Activated T-cell treated with anti-CD3 and anti-CD28 coated beads, Interleukin-2, amount 50 U/mL, for 72 hours (primary cell): ENCODE measurements at regions not wholly inside any gene's neighbourhood (a gene's known extent, or its start where the extent isn't known, plus 50 kb on each side); places are given as distances from the start of the nearest gene placed in this dataset.
"Not testable (repeated sequence)": the region's sequence is repeated elsewhere in the genome, so short reads cannot be mapped to it uniquely, and the experiment has no call there.

Source experiments
- ATAC-seq, 2 donors: fragments of 150-1000 bp; cut with Tn5 transposase; replicated peaks in 1 of 2; 2 replicates each; pipeline ENCODE4 v1.10.0; 2021; ENCODE audit warnings: moderate library complexity in 2 of 2, mild to moderate bottlenecking in 1 of 2
- DNase-seq, 2 donors: peaks; one replicate each; pipeline ENCODE4 v3.0.0; 2021 to 2022; ENCODE audit warnings: mixed read lengths in 1 of 2
- H3K27ac Mint-ChIP-seq: one replicate; pipeline ENCODE4 v1.8.0; 2022; ENCODE audit warnings: mild to moderate bottlenecking, moderate library complexity, mixed read lengths
- H3K27me3 Mint-ChIP-seq: one replicate; pipeline ENCODE4 v1.8.0; 2022; ENCODE audit warnings: low read depth, mixed read lengths
- H3K36me3 Mint-ChIP-seq, 2 donors: one replicate each; pipeline ENCODE4 v1.8.0; 2022; ENCODE audit warnings: mixed read lengths in 2 of 2, mild to moderate bottlenecking in 1 of 2; ENCODE audit not compliant: insufficient read depth in 2 of 2
- H3K4me1 Mint-ChIP-seq: one replicate; pipeline ENCODE4 v1.8.0; 2022; ENCODE audit warnings: low read depth, mixed read lengths
- H3K4me3 Mint-ChIP-seq, 2 donors: one replicate each; pipeline ENCODE4 v1.8.0; 2022; ENCODE audit warnings: mild to moderate bottlenecking in 2 of 2, mixed read lengths in 2 of 2, moderate library complexity in 2 of 2
- H3K9me3 Mint-ChIP-seq, 2 donors: one replicate each; pipeline ENCODE4 v1.8.0; 2022; ENCODE audit warnings: mixed read lengths in 2 of 2

- Mint-ChIP-seq H3K4me3 (no peak overlapping the region), H3K36me3 (peaks cover 3 to 8% of the 10 kb centered on the region in 2 donors), H3K4me1 (peaks cover 24% of the 10 kb centered on the region), H3K27me3 (peaks cover 42% of the 10 kb centered on the region), H3K9me3 (peaks cover 0 to 3% of the 10 kb centered on the region in 2 donors), H3K27ac (no peak overlapping the region)
- DNase-seq (no peak), ATAC-seq (no peak)
Observed at GRCh38 chr15:98546329-98546728, 102.0 kb upstream of the IGF1R start.

- H3K4me1 Mint-ChIP-seq = peaks cover 24% of the 10 kb centered on the region
- ATAC-seq = no peak
- DNase-seq = no peak
- peaks cover 3 to 8% of the 10 kb centered on the region in 2 donors for H3K36me3 Mint-ChIP-seq
- peaks cover 42% of the 10 kb centered on the region for H3K27me3 Mint-ChIP-seq
- H3K9me3 Mint-ChIP-seq = peaks cover 0 to 3% of the 10 kb centered on the region in 2 donors
- H3K27ac Mint-ChIP-seq = no peak overlapping the region
- H3K4me3 Mint-ChIP-seq = peak overlapping the region; percentile 81 to 90
Observed at GRCh38 chr15:98547275-98547674, 101.1 kb upstream of the IGF1R start.

- Mint-ChIP-seq H3K27me3 (peaks cover 42% of the 10 kb centered on the region), H3K36me3 (peaks cover 3 to 8% of the 10 kb centered on the region in 2 donors), H3K9me3 (peaks cover 0 to 3% of the 10 kb centered on the region in 2 donors), H3K4me3 (peak overlapping the region; percentile 81 to 90), H3K4me1 (peaks cover 24% of the 10 kb centered on the region), H3K27ac (peak overlapping the region; percentile 38)
- DNase-seq = no peak
- ATAC-seq = peak; percentile 57 to 61
Observed at GRCh38 chr15:98547741-98548138, 100.6 kb upstream of the IGF1R start.

- H3K36me3 Mint-ChIP-seq = peaks cover 3 to 8% of the 10 kb centered on the region in 2 donors
- ATAC-seq (peak; percentile 96 to 97), DNase-seq (peak; percentile 68 to 79)
- H3K27me3 Mint-ChIP-seq = peaks cover 42% of the 10 kb centered on the region
- H3K27ac Mint-ChIP-seq = peak overlapping the region; percentile 38
- H3K9me3 Mint-ChIP-seq = peaks cover 0 to 3% of the 10 kb centered on the region in 2 donors
- H3K4me3 Mint-ChIP-seq = peak overlapping the region; percentile 81 to 90
- H3K4me1 Mint-ChIP-seq = peaks cover 24% of the 10 kb centered on the region
Observed at GRCh38 chr15:98548139-98548971, 100.0 kb upstream of the IGF1R start.

- DNase-seq (no peak), ATAC-seq (no peak)
- Mint-ChIP-seq H3K27me3 (peaks cover 42% of the 10 kb centered on the region), H3K36me3 (peaks cover 3 to 8% of the 10 kb centered on the region in 2 donors), H3K4me3 (peak overlapping the region; percentile 81 to 90), H3K4me1 (peaks cover 24% of the 10 kb centered on the region), H3K27ac (no peak overlapping the region), H3K9me3 (peaks cover 0 to 3% of the 10 kb centered on the region in 2 donors)
Observed at GRCh38 chr15:98549003-98549402, 99.3 kb upstream of the IGF1R start.

- H3K27ac Mint-ChIP-seq = no peak overlapping the region
- ATAC-seq (no peak), DNase-seq (no peak)
- no peak overlapping the region for H3K4me3 Mint-ChIP-seq
- H3K4me1 Mint-ChIP-seq = peaks cover 24% of the 10 kb centered on the region
- peaks cover 3 to 8% of the 10 kb centered on the region in 2 donors for H3K36me3 Mint-ChIP-seq
- peaks cover 0 to 3% of the 10 kb centered on the region in 2 donors for H3K9me3 Mint-ChIP-seq
- H3K27me3 Mint-ChIP-seq = peaks cover 42% of the 10 kb centered on the region
Observed at GRCh38 chr15:98549741-98550140, 98.6 kb upstream of the IGF1R start.

GRCh38 chr15:98550363-98550762 is 98.0 kb upstream of the IGF1R start:
- H3K4me1 Mint-ChIP-seq = peaks cover 24% of the 10 kb centered on the region
- not testable (repeated sequence) for H3K9me3 Mint-ChIP-seq

GRCh38 chr15:98551936-98552562 is 96.3 kb upstream of the IGF1R start:
- peaks cover 3 to 8% of the 10 kb centered on the region in 2 donors for H3K36me3 Mint-ChIP-seq
- DNase-seq (no peak), ATAC-seq (no peak)
- peaks cover 21% of the 10 kb centered on the region for H3K27me3 Mint-ChIP-seq
- no peak overlapping the region for H3K27ac Mint-ChIP-seq
- no peak overlapping the region for H3K4me3 Mint-ChIP-seq
- peaks cover 20% of the 10 kb centered on the region for H3K4me1 Mint-ChIP-seq
- H3K9me3 Mint-ChIP-seq = peaks cover 0 to 3% of the 10 kb centered on the region in 2 donors

More at GRCh38 chr15:98550363-98550762, 98.0 kb upstream of the IGF1R start:
- H3K36me3 Mint-ChIP-seq, H3K27ac Mint-ChIP-seq, H3K4me3 Mint-ChIP-seq, DNase-seq, ATAC-seq: not testable (repeated sequence)
- H3K27me3 Mint-ChIP-seq = peaks cover 38% of the 10 kb centered on the region

- Mint-ChIP-seq H3K4me1 (no peaks in the 10 kb centered on the region), H3K4me3 (no peak overlapping the region), H3K9me3 (peaks cover 0 to 3% of the 10 kb centered on the region in 2 donors), H3K27me3 (no peaks in the 10 kb centered on the region), H3K27ac (no peak overlapping the region), H3K36me3 (peaks cover 0 to 4% of the 10 kb centered on the region in 2 donors)
- no peak for DNase-seq
- no peak for ATAC-seq
Observed at GRCh38 chr15:98554272-98555172, 93.8 kb upstream of the IGF1R start.

- Mint-ChIP-seq H3K4me1 (no peaks in the 10 kb centered on the region), H3K36me3 (peaks cover 0 to 4% of the 10 kb centered on the region in 2 donors), H3K4me3 (no peak overlapping the region), H3K27ac (no peak overlapping the region), H3K27me3 (no peaks in the 10 kb centered on the region), H3K9me3 (peaks cover 0 to 3% of the 10 kb centered on the region in 2 donors)
- ATAC-seq (no peak), DNase-seq (no peak)
Observed at GRCh38 chr15:98555173-98555515, 93.2 kb upstream of the IGF1R start.

- Mint-ChIP-seq H3K36me3 (no peaks in the 10 kb centered on the region), H3K4me1 (peaks cover 11% of the 10 kb centered on the region)
- no peak for ATAC-seq
Observed at GRCh38 chr15:98556321-98556720, 92.0 kb upstream of the IGF1R start.

GRCh38 chr15:98560338-98560737 is 88.0 kb upstream of the IGF1R start:
- no peaks in the 10 kb centered on the region for H3K9me3 Mint-ChIP-seq
- peak overlapping the region in 1 of 2 donors; percentile 9 for H3K4me3 Mint-ChIP-seq
- ATAC-seq (peak in 1 of 2 donors; percentile 55), DNase-seq (peak in 1 of 2 donors; percentile 24)
- no peaks in the 10 kb centered on the region for H3K36me3 Mint-ChIP-seq
- no peak overlapping the region for H3K27ac Mint-ChIP-seq
- peaks cover 13% of the 10 kb centered on the region for H3K4me1 Mint-ChIP-seq
- no peaks in the 10 kb centered on the region for H3K27me3 Mint-ChIP-seq

More at GRCh38 chr15:98556321-98556720, 92.0 kb upstream of the IGF1R start:
- Mint-ChIP-seq H3K27ac (no peak overlapping the region), H3K4me3 (no peak overlapping the region), H3K9me3 (no peaks in the 10 kb centered on the region), H3K27me3 (no peaks in the 10 kb centered on the region)
- DNase-seq = no peak
